ENCODE measurements at regions not wholly inside any gene's neighbourhood (a gene's known extent, or its start where the extent isn't known, plus 50 kb on each side); places are given as distances from the start of the nearest gene placed in this dataset.
"Not testable (repeated sequence)": the region's sequence is repeated elsewhere in the genome, so short reads cannot be mapped to it uniquely, and the experiment has no call there.

- DNase-seq (ENCODE audit: low read depth in 4 of 4, low spot score in 3 of 4): no peak
Observed at GRCh38 chr7:19964246-19964645, 190.8 kb upstream of the TMEM196 start.

GRCh38 chr7:19963695-19964094, 190.3 kb upstream of the TMEM196 start:
- no peak for DNase-seq (ENCODE audit: low read depth in 4 of 4, low spot score in 3 of 4)

GRCh38 chr7:19958309-19958896, 185.0 kb upstream of the TMEM196 start:
- no peak for DNase-seq (ENCODE audit: low read depth in 4 of 4, low spot score in 3 of 4)

- no peak for DNase-seq (ENCODE audit: low read depth in 4 of 4, low spot score in 3 of 4)
Observed at GRCh38 chr7:19957664-19958063, 184.2 kb upstream of the TMEM196 start.

- not testable (repeated sequence) for DNase-seq (ENCODE audit: low read depth in 4 of 4, low spot score in 3 of 4)
Observed at GRCh38 chr7:19954166-19954565, 180.7 kb upstream of the TMEM196 start.

GRCh38 chr7:19953411-19953810, 180.0 kb upstream of the TMEM196 start:
- not testable (repeated sequence) for DNase-seq (ENCODE audit: low read depth in 4 of 4, low spot score in 3 of 4)

GRCh38 chr7:19948160-19948559, 174.7 kb upstream of the TMEM196 start:
- DNase-seq (ENCODE audit: low read depth in 4 of 4, low spot score in 3 of 4): no peak

GRCh38 chr7:19944363-19945120, 171.1 kb upstream of the TMEM196 start:
- no peak for DNase-seq (ENCODE audit: low read depth in 4 of 4, low spot score in 3 of 4)

GRCh38 chr7:19939746-19940145, 166.3 kb upstream of the TMEM196 start:
- DNase-seq (ENCODE audit: low read depth in 4 of 4, low spot score in 3 of 4): no peak

GRCh38 chr7:19932549-19933249, 159.3 kb upstream of the TMEM196 start:
- DNase-seq (ENCODE audit: low read depth in 4 of 4, low spot score in 3 of 4): no peak

GRCh38 chr7:19930851-19931250, 157.4 kb upstream of the TMEM196 start:
- no peak for DNase-seq (ENCODE audit: low read depth in 4 of 4, low spot score in 3 of 4)

- no peak for DNase-seq (ENCODE audit: low read depth in 4 of 4, low spot score in 3 of 4)
Observed at GRCh38 chr7:19930051-19930450, 156.6 kb upstream of the TMEM196 start.

GRCh38 chr7:19928247-19928646, 154.8 kb upstream of the TMEM196 start:
- DNase-seq (ENCODE audit: low read depth in 4 of 4, low spot score in 3 of 4): no peak

GRCh38 chr7:19920705-19921104, 147.3 kb upstream of the TMEM196 start:
- DNase-seq (ENCODE audit: low read depth in 4 of 4, low spot score in 3 of 4): no peak

GRCh38 chr7:19920166-19920565, 146.7 kb upstream of the TMEM196 start:
- DNase-seq (ENCODE audit: low read depth in 4 of 4, low spot score in 3 of 4): no peak

GRCh38 chr7:19919261-19920095, 146.1 kb upstream of the TMEM196 start:
- DNase-seq (ENCODE audit: low read depth in 4 of 4, low spot score in 3 of 4): peak in 2 of 4 donors; percentile 15 to 16

GRCh38 chr7:19916046-19916445, 142.6 kb upstream of the TMEM196 start:
- DNase-seq (ENCODE audit: low read depth in 4 of 4, low spot score in 3 of 4): no peak

GRCh38 chr7:19915596-19915995, 142.2 kb upstream of the TMEM196 start:
- DNase-seq (ENCODE audit: low read depth in 4 of 4, low spot score in 3 of 4): no peak

GRCh38 chr7:19914866-19915265, 141.4 kb upstream of the TMEM196 start:
- DNase-seq (ENCODE audit: low read depth in 4 of 4, low spot score in 3 of 4): no peak

- no peak for DNase-seq (ENCODE audit: low read depth in 4 of 4, low spot score in 3 of 4)
Observed at GRCh38 chr7:19900118-19900517, 126.7 kb upstream of the TMEM196 start.

- no peak for DNase-seq (ENCODE audit: low read depth in 4 of 4, low spot score in 3 of 4)
Observed at GRCh38 chr7:19899529-19899928, 126.1 kb upstream of the TMEM196 start.

Measured in right renal pelvis (tissue), 4 donors.